ENCODE measurements at regions not wholly inside any gene's neighbourhood (a gene's known extent, or its start where the extent isn't known, plus 50 kb on each side); places are given as distances from the start of the nearest gene placed in this dataset.

- Histone ChIP-seq H3K36me3 (no peaks in the 10 kb centered on the region), H3K27ac (no peak overlapping the region), H3K4me3 (no peak overlapping the region), H3K9me3 (peaks cover 0 to 2% (median 0%) of the 10 kb centered on the region in 4 donors), H3K4me1 (no peaks in the 10 kb centered on the region), H3K27me3 (no peaks in the 10 kb centered on the region)
- 85 to 89% methylated on average over 1 of the region's 1 CpG for WGBS, 2 donors
- no peak for TF ChIP-seq POLR2A (IDR thresholded peaks at IDR 0.05)
- no peak for TF ChIP-seq EP300 (IDR thresholded peaks at IDR 0.05)
- TF ChIP-seq CTCF (IDR thresholded peaks at IDR 0.05): no peak
- DNase-seq (ENCODE audit: low spot score in 2 of 2): no peak
Observed at GRCh38 chr19:31179471-31179852, 169.8 kb downstream of the TSHZ3 start.

- TF ChIP-seq CTCF (IDR thresholded peaks at IDR 0.05): no peak
- no peak for TF ChIP-seq POLR2A (IDR thresholded peaks at IDR 0.05)
- no peak for TF ChIP-seq EP300 (IDR thresholded peaks at IDR 0.05)
- no peak for DNase-seq (ENCODE audit: low spot score in 2 of 2)
- Histone ChIP-seq H3K9me3 (peaks cover 0 to 2% (median 0%) of the 10 kb centered on the region in 4 donors), H3K4me1 (no peaks in the 10 kb centered on the region), H3K36me3 (no peaks in the 10 kb centered on the region), H3K27me3 (no peaks in the 10 kb centered on the region), H3K4me3 (no peak overlapping the region), H3K27ac (no peak overlapping the region)
- WGBS, 2 donors: 77 to 89% methylated on average over 1 of the region's 1 CpG
Observed at GRCh38 chr19:31178833-31179470, 170.3 kb downstream of the TSHZ3 start.

- H3K27ac ChIP-seq: no peak overlapping the region
- 31 to 41% methylated on average over 5 of the region's 5 CpGs for WGBS, 2 donors
- H3K4me3 ChIP-seq: no peak overlapping the region
- peaks cover 0 to 2% (median 0%) of the 10 kb centered on the region in 4 donors for H3K9me3 ChIP-seq
- H3K4me1 ChIP-seq: no peaks in the 10 kb centered on the region
- no peak for TF ChIP-seq CTCF (IDR thresholded peaks at IDR 0.05)
- no peak for TF ChIP-seq POLR2A (IDR thresholded peaks at IDR 0.05)
- no peak for TF ChIP-seq EP300 (IDR thresholded peaks at IDR 0.05)
- no peak for DNase-seq (ENCODE audit: low spot score in 2 of 2)
- H3K27me3 ChIP-seq: no peaks in the 10 kb centered on the region
- no peaks in the 10 kb centered on the region for H3K36me3 ChIP-seq
Observed at GRCh38 chr19:31177246-31177645, 172.0 kb downstream of the TSHZ3 start.

GRCh38 chr19:31175564-31176348 is 173.5 kb downstream of the TSHZ3 start:
- Histone ChIP-seq H3K27me3 (no peaks in the 10 kb centered on the region), H3K4me3 (no peak overlapping the region), H3K36me3 (no peaks in the 10 kb centered on the region), H3K9me3 (peaks cover 0 to 2% (median 0%) of the 10 kb centered on the region in 4 donors), H3K27ac (no peak overlapping the region), H3K4me1 (no peaks in the 10 kb centered on the region)
- no peak for TF ChIP-seq POLR2A (IDR thresholded peaks at IDR 0.05)
- no peak for TF ChIP-seq CTCF (IDR thresholded peaks at IDR 0.05)
- no peak for TF ChIP-seq EP300 (IDR thresholded peaks at IDR 0.05)
- WGBS, 2 donors: 80 to 92% methylated on average over 3 of the region's 3 CpGs
- DNase-seq (ENCODE audit: low spot score in 2 of 2): no peak

GRCh38 chr19:31174948-31175347 is 174.3 kb downstream of the TSHZ3 start:
- H3K9me3 ChIP-seq: peaks cover 0 to 2% (median 0%) of the 10 kb centered on the region in 4 donors
- H3K4me1 ChIP-seq: no peaks in the 10 kb centered on the region
- no peak overlapping the region for H3K27ac ChIP-seq
- TF ChIP-seq EP300 (IDR thresholded peaks at IDR 0.05) (no peak), POLR2A (IDR thresholded peaks at IDR 0.05) (no peak), CTCF (IDR thresholded peaks at IDR 0.05) (no peak)
- DNase-seq (ENCODE audit: low spot score in 2 of 2): no peak
- no peaks in the 10 kb centered on the region for H3K27me3 ChIP-seq
- no peak overlapping the region for H3K4me3 ChIP-seq
- 60 to 63% methylated on average over 5 of the region's 5 CpGs for WGBS, 2 donors
- H3K36me3 ChIP-seq: no peaks in the 10 kb centered on the region

Data from tibial nerve (tissue), 4 donors.